ENCODE measurements at regions not wholly inside any gene's neighbourhood (a gene's known extent, or its start where the extent isn't known, plus 50 kb on each side); places are given as distances from the start of the nearest gene placed in this dataset.

- Histone ChIP-seq H3K9me3 (no peaks in the 10 kb centered on the region), H3K4me3 (no peak overlapping the region), H3K4me1 (ENCODE audit: control insufficient read depth in 1 of 2, low read depth in 2 of 2) (no peaks in the 10 kb centered on the region), H3K36me3 (no peaks in the 10 kb centered on the region), H3K27ac (no peak overlapping the region), H3K27me3 (replicated peaks; ENCODE audit: insufficient read depth) (no peaks in the 10 kb centered on the region)
- TF ChIP-seq CTCF (IDR thresholded peaks at IDR 0.05): no peak
- ATAC-seq (ENCODE audit: insufficient number of reproducible peaks, low FRiP score, low read depth) (no peak), DNase-seq (ENCODE audit: low spot score) (no peak)
These were observed 169.3 kb downstream of the RBFOX3 start for GRCh38 chr17:79441356-79442160.

GRCh38 chr17:79440251-79440650 is 170.6 kb downstream of the RBFOX3 start:
- Histone ChIP-seq H3K27ac (no peak overlapping the region), H3K4me1 (ENCODE audit: control insufficient read depth in 1 of 2, low read depth in 2 of 2) (no peaks in the 10 kb centered on the region), H3K27me3 (replicated peaks; ENCODE audit: insufficient read depth) (no peaks in the 10 kb centered on the region), H3K36me3 (no peaks in the 10 kb centered on the region), H3K4me3 (no peak overlapping the region), H3K9me3 (no peaks in the 10 kb centered on the region)
- ATAC-seq (ENCODE audit: insufficient number of reproducible peaks, low FRiP score, low read depth) (no peak), DNase-seq (ENCODE audit: low spot score) (no peak)
- TF ChIP-seq CTCF (IDR thresholded peaks at IDR 0.05): no peak

- Histone ChIP-seq H3K4me1 (ENCODE audit: control insufficient read depth in 1 of 2, low read depth in 2 of 2) (no peaks in the 10 kb centered on the region), H3K9me3 (no peaks in the 10 kb centered on the region), H3K4me3 (no peak overlapping the region), H3K27me3 (replicated peaks; ENCODE audit: insufficient read depth) (no peaks in the 10 kb centered on the region), H3K36me3 (no peaks in the 10 kb centered on the region), H3K27ac (no peak overlapping the region)
- DNase-seq (ENCODE audit: low spot score): no peak
- ATAC-seq (ENCODE audit: insufficient number of reproducible peaks, low FRiP score, low read depth): no peak
- TF ChIP-seq CTCF (IDR thresholded peaks at IDR 0.05): no peak
These were observed 171.4 kb downstream of the RBFOX3 start for GRCh38 chr17:79439493-79439892.

DNA sequence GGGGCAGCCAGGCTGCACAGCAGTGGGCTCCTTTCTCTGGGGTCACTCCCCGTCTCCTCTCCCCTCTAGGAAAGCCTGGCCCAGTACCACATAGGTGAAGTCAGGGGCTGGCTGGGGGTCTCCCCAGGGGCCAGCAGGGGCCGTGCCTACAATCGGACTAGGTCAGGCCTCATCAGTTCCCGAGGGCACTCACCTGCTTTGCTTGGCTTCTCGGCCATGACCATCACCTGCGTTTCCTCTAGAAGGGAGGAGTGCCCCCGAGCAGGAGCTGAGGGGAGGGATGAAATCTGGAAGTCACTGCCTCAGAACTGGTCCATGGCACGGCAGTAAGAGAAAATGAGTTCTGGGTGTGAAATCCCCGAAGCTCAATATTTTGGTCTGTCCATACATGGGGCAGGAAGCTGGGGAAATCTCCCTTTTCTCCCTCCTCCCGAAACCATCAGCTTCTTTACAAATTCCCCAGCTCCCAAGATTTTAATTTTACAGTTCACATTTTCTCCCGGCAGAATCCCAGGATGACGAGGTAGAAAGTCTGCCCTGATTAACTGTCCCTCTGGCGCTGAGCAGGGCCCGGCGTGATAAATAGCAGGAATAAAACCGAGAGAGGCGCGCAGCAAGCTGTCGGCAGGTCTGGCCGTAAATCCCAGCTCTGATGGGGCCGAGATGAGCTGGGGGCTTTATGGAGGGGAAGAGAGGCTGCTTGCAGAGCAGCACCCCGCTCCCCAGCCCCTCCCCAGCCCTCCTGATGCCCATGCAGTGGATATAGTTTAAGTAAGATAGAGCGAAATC is 172.1 kb downstream of the RBFOX3 start:
- no peaks in the 10 kb centered on the region for H3K4me1 ChIP-seq (ENCODE audit: control insufficient read depth in 1 of 2, low read depth in 2 of 2)
- no peak overlapping the region for H3K4me3 ChIP-seq
- no peaks in the 10 kb centered on the region for H3K27me3 ChIP-seq (replicated peaks; ENCODE audit: insufficient read depth)
- no peak overlapping the region for H3K27ac ChIP-seq
- DNase-seq (ENCODE audit: low spot score): no peak
- TF ChIP-seq CTCF (IDR thresholded peaks at IDR 0.05): no peak
- no peaks in the 10 kb centered on the region for H3K36me3 ChIP-seq
- H3K9me3 ChIP-seq: no peaks in the 10 kb centered on the region
- ATAC-seq (ENCODE audit: insufficient number of reproducible peaks, low FRiP score, low read depth): no peak

- Histone ChIP-seq H3K27ac (no peak overlapping the region), H3K9me3 (no peaks in the 10 kb centered on the region), H3K4me1 (ENCODE audit: control insufficient read depth in 1 of 2, low read depth in 2 of 2) (no peaks in the 10 kb centered on the region), H3K27me3 (replicated peaks; ENCODE audit: insufficient read depth) (no peaks in the 10 kb centered on the region), H3K4me3 (no peak overlapping the region), H3K36me3 (no peaks in the 10 kb centered on the region)
- DNase-seq (ENCODE audit: low spot score) (no peak), ATAC-seq (ENCODE audit: insufficient number of reproducible peaks, low FRiP score, low read depth) (no peak)
- no peak for TF ChIP-seq CTCF (IDR thresholded peaks at IDR 0.05)
These were observed 172.8 kb downstream of the RBFOX3 start for GRCh38 chr17:79438058-79438457.

Data from thoracic aorta (tissue), 2 donors.